ENCODE measurements at regions not wholly inside any gene's neighbourhood (a gene's known extent, or its start where the extent isn't known, plus 50 kb on each side); places are given as distances from the start of the nearest gene placed in this dataset.
"Not testable (repeated sequence)": the region's sequence is repeated elsewhere in the genome, so short reads cannot be mapped to it uniquely, and the experiment has no call there.

DNA sequence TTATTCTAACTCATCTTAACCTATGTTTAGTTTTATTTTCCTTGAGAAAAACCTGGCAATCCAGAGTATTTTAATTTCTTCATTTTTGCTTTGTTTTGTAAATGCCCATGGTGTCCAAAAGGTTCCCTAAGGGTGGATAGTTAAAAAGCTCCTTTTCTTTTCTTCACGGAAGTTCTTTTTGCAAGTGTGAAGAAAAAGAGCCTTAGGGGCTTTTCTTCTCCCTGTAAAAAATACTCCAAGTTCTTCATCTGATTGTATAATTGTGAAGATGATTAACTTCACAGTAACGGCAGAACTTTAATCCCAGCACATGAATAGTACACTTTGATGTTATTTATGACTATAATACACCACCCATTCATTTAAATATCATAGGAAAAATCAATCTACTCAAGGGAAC is 530.2 kb upstream of the LINC00305 start:
- H3K4me3 ChIP-seq (replicated peaks in 1 of 4; ENCODE audit: control extremely low read depth in 1 of 4, insufficient read depth in 1 of 4, low read depth in 3 of 4, low read length in 4 of 4), result no peak overlapping the region
- no peak overlapping the region for H2AFZ ChIP-seq (ENCODE audit: low read length)
- no peak overlapping the region for H3K4me2 ChIP-seq (ENCODE audit: extremely low read depth, insufficient read depth, low read length)
- no peaks in the 10 kb centered on the region for H3K27me3 ChIP-seq (ENCODE audit: control insufficient read depth, insufficient read depth, low read length)
- no peaks in the 10 kb centered on the region for H3K36me3 ChIP-seq (ENCODE audit: control insufficient read depth, insufficient read depth, low read length)
- H3K79me2 ChIP-seq (ENCODE audit: control insufficient read depth, insufficient read depth, low read length), result no peaks in the 10 kb centered on the region
- H3K4me1 ChIP-seq (ENCODE audit: control insufficient read depth, extremely low read depth, insufficient read depth, low read length), result no peaks in the 10 kb centered on the region
- no peak overlapping the region for H3K27ac ChIP-seq (ENCODE audit: insufficient read depth, low read length)
- TF ChIP-seq, protein P1, sequence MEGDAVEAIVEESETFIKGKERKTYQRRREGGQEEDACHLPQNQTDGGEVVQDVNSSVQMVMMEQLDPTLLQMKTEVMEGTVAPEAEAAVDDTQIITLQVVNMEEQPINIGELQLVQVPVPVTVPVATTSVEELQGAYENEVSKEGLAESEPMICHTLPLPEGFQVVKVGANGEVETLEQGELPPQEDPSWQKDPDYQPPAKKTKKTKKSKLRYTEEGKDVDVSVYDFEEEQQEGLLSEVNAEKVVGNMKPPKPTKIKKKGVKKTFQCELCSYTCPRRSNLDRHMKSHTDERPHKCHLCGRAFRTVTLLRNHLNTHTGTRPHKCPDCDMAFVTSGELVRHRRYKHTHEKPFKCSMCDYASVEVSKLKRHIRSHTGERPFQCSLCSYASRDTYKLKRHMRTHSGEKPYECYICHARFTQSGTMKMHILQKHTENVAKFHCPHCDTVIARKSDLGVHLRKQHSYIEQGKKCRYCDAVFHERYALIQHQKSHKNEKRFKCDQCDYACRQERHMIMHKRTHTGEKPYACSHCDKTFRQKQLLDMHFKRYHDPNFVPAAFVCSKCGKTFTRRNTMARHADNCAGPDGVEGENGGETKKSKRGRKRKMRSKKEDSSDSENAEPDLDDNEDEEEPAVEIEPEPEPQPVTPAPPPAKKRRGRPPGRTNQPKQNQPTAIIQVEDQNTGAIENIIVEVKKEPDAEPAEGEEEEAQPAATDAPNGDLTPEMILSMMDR (conservative IDR thresholded peaks at IDR 0.05 in 1 of 2, IDR thresholded peaks at IDR 0.05 in 1 of 2; ENCODE audit: low read depth in 1 of 2, low read length in 2 of 2), result no peak
- TF ChIP-seq EZH2 (IDR thresholded peaks at IDR 0.05; ENCODE audit: low read length, missing control alignments), result no peak
- no peaks in the 10 kb centered on the region for H4K20me1 ChIP-seq (ENCODE audit: control insufficient read depth, extremely low read depth, insufficient read depth, low read length)
- no peaks in the 10 kb centered on the region for H3K9me3 ChIP-seq (ENCODE audit: control insufficient read depth, insufficient read depth, low read depth, low read length)
- DNase-seq (ENCODE audit: low read depth in 2 of 2), result no peak
- H3K9ac ChIP-seq (ENCODE audit: insufficient read depth, low read length), result no peak overlapping the region

DNA sequence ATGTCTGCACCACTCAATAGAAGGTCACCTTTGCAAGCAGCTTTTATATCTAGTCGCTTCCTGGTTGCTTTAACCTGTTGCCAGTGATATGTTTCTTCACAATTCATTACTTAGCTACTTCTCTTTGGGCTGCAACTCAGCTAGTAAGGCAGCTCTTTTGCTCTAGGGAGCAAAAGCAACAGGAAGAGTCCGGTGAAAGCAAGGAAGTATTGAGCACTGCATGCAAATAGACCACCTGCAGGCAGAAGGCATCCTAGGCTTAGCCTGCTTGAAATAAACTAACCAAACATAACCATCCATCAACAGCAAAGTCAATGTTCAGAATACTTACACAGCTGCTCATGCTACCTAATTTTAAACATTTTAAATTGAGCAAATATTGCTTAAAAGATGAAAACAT is 529.2 kb upstream of the LINC00305 start:
- Histone ChIP-seq H3K4me2 (ENCODE audit: extremely low read depth, insufficient read depth, low read length) (no peak overlapping the region), H3K36me3 (ENCODE audit: control insufficient read depth, insufficient read depth, low read length) (no peaks in the 10 kb centered on the region), H3K4me1 (ENCODE audit: control insufficient read depth, extremely low read depth, insufficient read depth, low read length) (no peaks in the 10 kb centered on the region), H3K4me3 (replicated peaks in 1 of 4; ENCODE audit: control extremely low read depth in 1 of 4, insufficient read depth in 1 of 4, low read depth in 3 of 4, low read length in 4 of 4) (no peak overlapping the region), H3K27me3 (ENCODE audit: control insufficient read depth, insufficient read depth, low read length) (no peaks in the 10 kb centered on the region), H4K20me1 (ENCODE audit: control insufficient read depth, extremely low read depth, insufficient read depth, low read length) (no peaks in the 10 kb centered on the region), H3K9me3 (ENCODE audit: control insufficient read depth, insufficient read depth, low read depth, low read length) (no peaks in the 10 kb centered on the region), H3K79me2 (ENCODE audit: control insufficient read depth, insufficient read depth, low read length) (no peaks in the 10 kb centered on the region), H3K9ac (ENCODE audit: insufficient read depth, low read length) (no peak overlapping the region), H3K27ac (ENCODE audit: insufficient read depth, low read length) (no peak overlapping the region), H2AFZ (ENCODE audit: low read length) (no peak overlapping the region)
- DNase-seq (ENCODE audit: low read depth in 2 of 2), result no peak
- TF ChIP-seq, protein P1 (conservative IDR thresholded peaks at IDR 0.05 in 1 of 2, IDR thresholded peaks at IDR 0.05 in 1 of 2; ENCODE audit: low read depth in 1 of 2, low read length in 2 of 2), result no peak
- no peak for TF ChIP-seq EZH2 (IDR thresholded peaks at IDR 0.05; ENCODE audit: low read length, missing control alignments)

DNA sequence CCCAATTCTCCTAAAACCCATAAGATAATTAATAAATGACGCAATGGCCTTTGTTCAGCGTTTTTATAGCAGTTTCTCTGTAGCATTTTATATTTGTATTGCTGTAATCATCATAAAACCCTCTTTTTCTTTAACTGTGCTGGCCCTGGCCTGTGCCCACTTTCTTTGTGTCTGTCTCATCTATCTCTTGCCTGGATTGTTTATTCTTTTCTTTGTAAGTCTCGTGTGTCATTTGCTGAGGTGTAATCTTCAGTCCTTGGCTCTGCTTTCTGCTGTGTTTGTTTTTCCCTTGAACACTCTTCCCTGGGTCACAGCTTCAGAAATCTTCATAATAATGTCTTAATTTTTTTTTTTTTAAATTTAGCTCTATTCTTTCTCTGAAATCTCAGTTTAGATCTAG is 525.8 kb upstream of the LINC00305 start:
- H3K79me2 ChIP-seq (ENCODE audit: control insufficient read depth, insufficient read depth, low read length), result no peaks in the 10 kb centered on the region
- no peak for DNase-seq (ENCODE audit: low read depth in 2 of 2)
- H3K27me3 ChIP-seq (ENCODE audit: control insufficient read depth, insufficient read depth, low read length), result no peaks in the 10 kb centered on the region
- no peak overlapping the region for H2AFZ ChIP-seq (ENCODE audit: low read length)
- H3K27ac ChIP-seq (ENCODE audit: insufficient read depth, low read length), result no peak overlapping the region
- no peaks in the 10 kb centered on the region for H3K4me1 ChIP-seq (ENCODE audit: control insufficient read depth, extremely low read depth, insufficient read depth, low read length)
- H3K4me3 ChIP-seq (replicated peaks in 1 of 4; ENCODE audit: control extremely low read depth in 1 of 4, insufficient read depth in 1 of 4, low read depth in 3 of 4, low read length in 4 of 4), result no peak overlapping the region
- TF ChIP-seq, protein P1 (conservative IDR thresholded peaks at IDR 0.05 in 1 of 2, IDR thresholded peaks at IDR 0.05 in 1 of 2; ENCODE audit: low read depth in 1 of 2, low read length in 2 of 2), result no peak
- no peak for TF ChIP-seq EZH2 (IDR thresholded peaks at IDR 0.05; ENCODE audit: low read length, missing control alignments)
- H3K36me3 ChIP-seq (ENCODE audit: control insufficient read depth, insufficient read depth, low read length), result no peaks in the 10 kb centered on the region
- H3K9ac ChIP-seq (ENCODE audit: insufficient read depth, low read length), result no peak overlapping the region
- H4K20me1 ChIP-seq (ENCODE audit: control insufficient read depth, extremely low read depth, insufficient read depth, low read length), result no peaks in the 10 kb centered on the region
- H3K4me2 ChIP-seq (ENCODE audit: extremely low read depth, insufficient read depth, low read length), result no peak overlapping the region
- H3K9me3 ChIP-seq (ENCODE audit: control insufficient read depth, insufficient read depth, low read depth, low read length), result no peaks in the 10 kb centered on the region

DNA sequence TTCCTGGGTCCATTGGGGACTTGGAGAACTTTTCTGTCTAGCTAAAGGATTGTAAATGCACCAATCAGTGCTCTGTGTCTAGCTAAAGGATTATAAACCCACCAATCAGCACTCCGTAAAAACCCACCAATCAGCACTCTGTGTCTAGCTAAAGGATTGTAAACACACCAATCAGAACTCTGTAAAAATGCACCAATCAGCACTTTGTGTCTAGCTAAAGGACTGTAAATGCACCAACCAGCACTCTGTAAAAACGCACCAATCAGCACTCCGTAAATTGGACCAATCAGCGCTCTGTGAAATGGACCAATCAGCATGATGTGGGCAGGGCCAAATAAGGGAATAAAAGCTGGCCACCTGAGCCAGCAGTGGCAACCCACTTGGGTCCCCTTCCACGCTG is 522.4 kb upstream of the LINC00305 start:
- not testable (repeated sequence) for H3K4me3 ChIP-seq (replicated peaks in 1 of 4; ENCODE audit: control extremely low read depth in 1 of 4, insufficient read depth in 1 of 4, low read depth in 3 of 4, low read length in 4 of 4); H4K20me1 ChIP-seq (ENCODE audit: control insufficient read depth, extremely low read depth, insufficient read depth, low read length); H2AFZ ChIP-seq (ENCODE audit: low read length); H3K79me2 ChIP-seq (ENCODE audit: control insufficient read depth, insufficient read depth, low read length); DNase-seq (ENCODE audit: low read depth in 2 of 2); H3K4me1 ChIP-seq (ENCODE audit: control insufficient read depth, extremely low read depth, insufficient read depth, low read length); H3K9ac ChIP-seq (ENCODE audit: insufficient read depth, low read length); H3K36me3 ChIP-seq (ENCODE audit: control insufficient read depth, insufficient read depth, low read length); H3K27me3 ChIP-seq (ENCODE audit: control insufficient read depth, insufficient read depth, low read length); H3K9me3 ChIP-seq (ENCODE audit: control insufficient read depth, insufficient read depth, low read depth, low read length); H3K27ac ChIP-seq (ENCODE audit: insufficient read depth, low read length); H3K4me2 ChIP-seq (ENCODE audit: extremely low read depth, insufficient read depth, low read length)

All from fibroblast of lung (primary cell).